ENCODE measurements at regions not wholly inside any gene's neighbourhood (a gene's known extent, or its start where the extent isn't known, plus 50 kb on each side); places are given as distances from the start of the nearest gene placed in this dataset.
"Not testable (repeated sequence)": the region's sequence is repeated elsewhere in the genome, so short reads cannot be mapped to it uniquely, and the experiment has no call there.

DNA sequence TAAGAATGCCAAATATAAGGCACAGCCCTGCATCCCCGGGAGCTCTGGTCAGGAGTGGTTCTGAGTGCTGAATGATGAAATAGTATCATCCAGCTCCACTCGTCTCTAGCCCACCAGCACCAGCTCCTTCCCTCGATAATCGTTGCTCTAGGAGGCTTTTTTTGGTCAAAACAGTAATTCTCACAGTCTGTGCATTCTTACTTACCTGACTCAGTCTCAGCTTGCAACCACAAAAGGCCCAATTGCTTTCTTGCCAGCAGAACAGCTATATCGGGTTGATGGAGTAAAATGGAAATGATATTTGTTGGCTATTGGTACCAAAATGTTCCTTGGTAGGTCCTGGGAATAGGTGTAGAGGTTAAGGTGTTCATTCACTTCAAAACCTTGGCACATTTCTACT, 94.8 kb downstream of the BMP4 start:
- Histone ChIP-seq H3K27ac (no peak overlapping the region), H3K4me3 (no peak overlapping the region)

DNA sequence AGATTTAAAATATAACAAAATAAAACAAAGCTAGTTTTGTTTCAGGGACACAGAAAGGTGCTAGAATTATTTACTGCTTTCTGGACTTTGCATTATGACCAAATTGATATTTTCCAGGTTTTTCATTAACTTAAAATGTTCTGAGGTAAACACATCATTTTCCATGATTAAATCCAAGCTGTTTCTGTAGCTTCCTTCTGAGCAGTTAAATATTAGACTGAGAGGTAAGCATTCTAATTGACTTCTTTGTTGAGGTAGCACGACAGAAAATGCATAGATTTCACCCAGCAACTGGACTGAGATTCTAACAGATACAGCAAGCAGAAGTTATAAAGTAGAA, 98.3 kb downstream of the BMP4 start:
- Histone ChIP-seq H3K4me3 (no peak overlapping the region), H3K27ac (no peak overlapping the region)

DNA sequence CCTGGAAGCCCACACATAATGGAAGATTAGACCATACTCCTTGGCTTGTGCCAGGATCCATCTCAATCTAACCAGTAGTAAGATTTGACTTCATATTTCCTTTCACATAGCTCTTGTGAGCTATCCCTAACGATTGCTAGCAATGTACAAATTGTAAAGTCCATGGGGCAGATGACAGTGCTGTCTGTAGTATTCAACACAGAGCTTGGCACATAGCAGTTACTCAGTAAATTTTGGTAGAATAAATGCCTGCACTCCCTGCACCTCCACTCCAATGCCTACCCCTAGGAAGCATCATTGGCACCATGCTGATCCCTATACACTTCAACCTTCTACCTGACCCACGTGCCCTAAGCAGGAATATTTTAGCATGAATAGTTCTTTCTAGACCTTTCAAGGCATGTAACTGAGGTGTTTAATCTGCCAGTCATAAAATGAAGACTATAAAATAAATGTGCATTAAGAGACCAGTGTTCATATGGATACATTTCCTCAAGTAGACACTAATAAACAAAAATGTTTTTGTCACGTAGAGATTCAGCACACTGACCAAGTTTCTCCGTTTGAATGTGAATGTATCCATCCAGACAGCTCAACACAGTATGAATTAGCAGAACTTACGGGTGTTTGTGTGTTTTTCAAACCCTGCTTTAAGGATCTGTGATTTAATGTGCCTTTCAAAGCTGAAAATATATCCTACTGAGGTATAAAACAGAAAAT, 98.8 kb downstream of the BMP4 start:
- Histone ChIP-seq H3K4me3 (no peak overlapping the region), H3K27ac (no peak overlapping the region)

DNA sequence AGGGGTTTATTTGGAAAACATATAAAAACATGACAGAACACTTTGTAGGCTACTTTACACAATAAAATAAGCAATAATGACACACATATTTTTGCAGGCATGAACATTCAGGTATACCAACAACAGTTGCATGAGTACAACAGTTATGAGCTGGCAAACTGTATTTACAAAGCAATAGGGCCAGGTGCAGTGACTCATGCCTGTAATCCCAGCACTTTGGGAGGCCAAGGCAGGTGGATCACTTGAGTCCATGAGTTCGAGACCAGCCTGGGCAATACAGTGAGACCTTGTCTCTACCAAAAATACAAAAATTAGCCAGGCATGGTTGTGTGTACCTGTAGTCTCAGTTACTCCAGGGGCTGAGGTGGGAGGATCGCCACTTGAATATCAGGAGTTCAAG, 101.1 kb downstream of the BMP4 start:
- Histone ChIP-seq H3K27ac (no peak overlapping the region), H3K4me3 (no peak overlapping the region)

DNA sequence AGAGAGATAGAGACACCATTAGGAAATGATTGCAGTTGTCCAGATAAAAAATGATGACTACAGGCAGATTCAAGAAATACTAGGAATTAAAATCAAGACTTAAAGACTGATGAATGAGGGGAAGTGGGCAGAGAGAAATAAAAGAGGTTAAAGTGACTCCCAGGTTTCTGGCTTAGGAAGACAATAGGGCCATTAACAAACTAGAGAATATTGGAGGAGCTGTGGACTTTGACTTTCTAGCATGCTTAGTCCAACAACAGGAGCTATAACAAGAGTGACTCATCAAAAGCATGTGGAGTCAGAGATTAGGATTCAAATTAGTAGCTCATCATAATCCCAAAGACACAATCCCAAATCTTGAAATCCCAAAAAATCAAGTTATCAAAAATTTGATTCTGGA, 101.5 kb downstream of the BMP4 start:
- no peak overlapping the region for H3K4me3 ChIP-seq
- H3K27ac ChIP-seq, result no peak overlapping the region

DNA sequence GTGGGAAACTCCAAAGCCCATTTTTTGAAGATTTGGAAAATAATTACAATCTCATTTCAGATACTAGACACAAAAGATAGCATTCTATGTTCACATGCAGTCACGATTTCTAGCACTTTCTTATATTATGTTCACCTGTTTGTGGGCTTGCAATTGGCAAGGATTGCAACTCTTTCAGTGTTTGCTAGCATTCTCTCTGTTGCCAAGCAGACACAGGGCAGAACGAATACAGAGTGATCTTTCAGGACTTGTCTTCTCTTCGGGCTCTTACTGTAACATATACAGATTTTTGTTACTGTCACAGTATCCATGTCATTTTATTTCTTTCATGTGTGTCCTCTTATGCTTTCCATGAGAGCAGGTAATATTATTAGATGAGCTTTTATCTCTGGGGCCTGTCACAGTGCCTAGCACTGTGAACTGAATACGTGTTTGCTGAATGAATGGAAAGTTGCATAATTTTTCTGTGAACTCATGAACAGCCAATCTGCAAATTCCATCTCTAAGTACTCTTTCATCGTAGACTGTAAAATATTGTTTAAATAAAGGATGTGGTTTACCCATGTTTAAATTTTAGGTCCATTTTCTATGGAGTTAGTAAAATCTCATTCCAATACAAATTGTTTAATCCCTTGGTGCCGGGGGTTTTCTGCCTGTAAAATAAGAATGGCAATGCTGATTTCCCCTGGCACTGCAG, 105.1 kb downstream of the BMP4 start:
- Histone ChIP-seq H3K4me3 (no peak overlapping the region), H3K27ac (no peak overlapping the region)

DNA sequence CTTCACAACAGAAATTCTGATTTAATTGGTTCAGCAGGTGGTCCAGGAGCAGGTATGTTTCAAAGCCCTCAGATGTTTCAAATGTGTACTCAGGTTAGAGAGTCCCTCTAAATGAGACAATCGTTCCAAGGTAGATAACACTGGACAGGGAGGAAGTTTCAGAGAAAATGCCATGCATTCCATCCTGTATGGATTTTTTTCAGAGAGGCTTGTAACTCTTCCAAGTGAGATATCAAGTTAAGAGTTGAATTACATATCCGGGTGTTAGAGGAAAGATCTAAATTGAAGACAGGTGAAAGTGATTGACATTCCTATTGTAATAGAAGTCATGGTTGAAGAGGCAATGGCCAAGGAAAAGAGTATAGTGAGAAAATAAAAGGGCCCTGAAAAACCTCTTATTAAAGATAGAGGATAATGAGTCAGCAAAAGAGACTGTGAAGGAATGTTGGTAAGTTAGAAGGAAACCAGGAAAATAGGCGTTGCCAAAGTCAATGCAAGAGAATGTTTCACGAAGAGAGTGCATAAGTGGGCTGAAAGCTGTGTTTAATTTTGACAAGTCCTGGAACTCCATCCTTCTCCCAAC, 105.8 kb downstream of the BMP4 start:
- Histone ChIP-seq H3K27ac (no peak overlapping the region), H3K4me3 (no peak overlapping the region)

DNA sequence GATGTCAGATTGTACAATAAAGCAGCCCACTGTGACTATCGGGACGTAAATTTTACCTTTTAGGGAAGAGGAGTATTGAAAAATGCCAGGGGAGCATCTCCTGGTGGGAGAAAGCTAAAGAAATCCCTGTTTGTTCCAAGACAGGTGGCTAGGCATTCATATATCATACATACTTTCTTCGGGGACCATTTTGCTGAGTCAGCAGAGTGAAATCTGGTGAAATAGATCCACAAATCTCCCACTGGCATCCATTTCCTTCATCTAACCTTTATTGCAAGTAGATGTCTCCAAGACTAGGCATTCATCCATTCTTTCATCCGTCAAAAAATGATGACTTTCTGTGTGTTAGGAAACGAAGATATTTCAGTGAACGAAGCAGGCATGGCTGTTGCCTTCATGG, 107.1 kb downstream of the BMP4 start:
- Histone ChIP-seq H3K4me3 (no peak overlapping the region), H3K27ac (no peak overlapping the region)

DNA sequence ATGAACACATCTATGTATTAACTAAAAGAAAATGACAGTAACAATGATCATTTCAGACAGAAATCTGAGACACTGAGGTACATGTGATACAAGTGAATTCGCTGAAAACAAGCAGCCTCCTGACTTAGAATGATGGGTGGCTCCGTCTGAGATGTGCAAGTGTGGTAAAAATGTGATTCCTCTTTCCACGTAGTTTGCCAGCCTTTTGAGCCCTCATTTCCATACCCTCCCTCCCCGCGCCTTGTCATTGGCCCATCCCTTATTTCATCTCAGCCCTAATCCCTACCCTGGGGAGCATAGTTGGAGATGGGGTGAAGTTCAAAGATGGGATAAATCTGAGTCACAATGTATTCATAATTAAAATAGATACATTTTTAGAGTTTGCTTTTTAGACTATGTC, 107.8 kb downstream of the BMP4 start:
- H3K4me3 ChIP-seq, result no peak overlapping the region
- no peak overlapping the region for H3K27ac ChIP-seq

DNA sequence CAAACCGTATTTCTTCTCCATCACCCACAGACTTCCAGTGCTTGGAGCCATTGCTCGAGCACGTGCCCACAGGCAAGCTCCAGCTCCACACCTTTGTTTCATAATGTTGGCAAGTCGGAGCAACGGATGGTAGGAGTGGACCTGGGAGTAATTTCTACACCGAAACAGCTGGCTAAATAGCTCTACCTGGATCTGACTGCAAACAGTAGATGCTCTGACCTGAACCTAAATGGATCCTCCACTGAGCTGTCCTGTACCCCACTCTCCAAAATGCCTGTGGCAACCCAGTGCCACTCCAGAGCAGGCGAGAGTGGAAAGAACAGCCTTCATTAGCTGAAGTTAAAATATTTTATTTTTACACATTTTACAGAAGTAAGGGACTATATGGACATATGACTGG, 108.7 kb downstream of the BMP4 start:
- Histone ChIP-seq H3K27ac (no peak overlapping the region), H3K4me3 (no peak overlapping the region)

DNA sequence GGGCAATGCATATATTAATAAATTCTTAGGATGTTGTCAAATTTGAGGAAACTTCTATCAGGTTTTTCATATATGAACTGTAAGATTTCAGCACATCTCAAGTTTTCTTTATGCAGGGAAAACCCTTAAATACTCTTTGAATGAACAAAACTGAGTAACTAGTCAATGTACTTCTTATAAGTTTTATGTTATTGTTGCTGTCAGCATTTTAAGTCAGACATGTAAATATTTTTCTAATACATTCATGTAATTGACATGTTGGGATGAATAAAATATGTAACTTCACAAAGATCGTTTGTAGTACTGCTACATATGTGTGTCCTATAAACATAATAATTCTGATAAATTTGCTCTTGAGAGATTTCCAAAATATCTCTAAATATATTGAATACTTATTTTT, 109.6 kb downstream of the BMP4 start:
- Histone ChIP-seq H3K4me3 (no peak overlapping the region), H3K27ac (no peak overlapping the region)

DNA sequence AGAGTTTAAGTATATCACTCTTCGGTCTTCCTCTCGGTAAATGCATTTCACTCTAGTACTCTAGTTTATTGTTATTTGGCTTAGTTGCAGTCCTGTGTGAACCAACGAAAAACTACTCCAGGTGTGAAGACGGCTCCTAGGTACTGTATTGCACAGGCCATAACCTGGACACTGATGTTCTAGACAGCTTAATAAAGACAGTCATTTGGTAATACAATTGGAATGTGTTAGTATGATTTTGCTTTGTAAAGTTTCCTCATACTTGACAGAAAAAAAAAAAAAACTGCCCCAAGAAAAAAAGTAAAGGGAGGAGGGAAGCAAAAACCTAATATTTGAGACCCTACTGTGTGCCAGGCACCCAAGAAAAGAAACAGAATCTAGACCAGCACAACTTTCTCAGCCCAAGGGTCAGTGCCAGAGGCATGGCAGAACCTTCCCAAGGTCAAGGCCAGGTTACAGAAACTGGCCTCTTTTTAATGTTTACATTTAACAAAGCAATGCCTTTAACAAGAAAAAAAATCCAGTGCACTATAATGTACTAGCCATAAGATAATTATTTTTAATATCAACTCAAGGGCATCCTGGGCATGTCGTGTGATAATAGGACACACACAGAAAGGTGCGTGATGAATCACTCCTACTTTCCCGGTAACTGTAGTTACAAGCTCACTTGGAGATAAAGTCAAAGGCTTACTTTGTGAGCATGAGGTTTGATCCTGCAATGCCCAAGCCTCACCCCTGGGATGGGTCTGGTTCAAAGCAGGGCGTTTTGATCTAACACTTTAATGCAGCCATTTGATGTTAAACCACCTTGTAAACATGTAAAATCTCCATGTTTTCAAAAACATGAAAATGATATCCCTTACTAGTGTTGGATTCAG, 110.6 kb downstream of the BMP4 start:
- Histone ChIP-seq H3K4me3 (no peak overlapping the region), H3K27ac (no peak overlapping the region)

DNA sequence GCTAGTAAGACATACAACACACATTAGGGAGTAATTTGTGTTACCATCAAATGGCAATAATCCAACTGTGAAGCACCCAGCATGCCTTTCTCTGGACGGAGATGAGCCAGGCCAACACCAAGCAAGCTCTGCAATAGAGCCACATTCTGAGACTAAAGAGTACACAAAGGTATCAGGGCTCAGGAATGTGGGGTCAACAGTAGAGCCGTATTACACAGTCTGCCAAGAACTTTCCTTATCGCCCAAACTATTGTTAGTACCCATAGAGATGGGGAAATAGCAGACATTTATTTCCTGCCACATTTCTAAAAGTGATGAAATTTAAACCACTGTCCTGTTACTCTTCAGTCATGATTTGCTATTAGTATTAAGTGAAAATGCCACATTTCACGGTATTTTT, 113.7 kb downstream of the BMP4 start:
- no peak overlapping the region for H3K27ac ChIP-seq

DNA sequence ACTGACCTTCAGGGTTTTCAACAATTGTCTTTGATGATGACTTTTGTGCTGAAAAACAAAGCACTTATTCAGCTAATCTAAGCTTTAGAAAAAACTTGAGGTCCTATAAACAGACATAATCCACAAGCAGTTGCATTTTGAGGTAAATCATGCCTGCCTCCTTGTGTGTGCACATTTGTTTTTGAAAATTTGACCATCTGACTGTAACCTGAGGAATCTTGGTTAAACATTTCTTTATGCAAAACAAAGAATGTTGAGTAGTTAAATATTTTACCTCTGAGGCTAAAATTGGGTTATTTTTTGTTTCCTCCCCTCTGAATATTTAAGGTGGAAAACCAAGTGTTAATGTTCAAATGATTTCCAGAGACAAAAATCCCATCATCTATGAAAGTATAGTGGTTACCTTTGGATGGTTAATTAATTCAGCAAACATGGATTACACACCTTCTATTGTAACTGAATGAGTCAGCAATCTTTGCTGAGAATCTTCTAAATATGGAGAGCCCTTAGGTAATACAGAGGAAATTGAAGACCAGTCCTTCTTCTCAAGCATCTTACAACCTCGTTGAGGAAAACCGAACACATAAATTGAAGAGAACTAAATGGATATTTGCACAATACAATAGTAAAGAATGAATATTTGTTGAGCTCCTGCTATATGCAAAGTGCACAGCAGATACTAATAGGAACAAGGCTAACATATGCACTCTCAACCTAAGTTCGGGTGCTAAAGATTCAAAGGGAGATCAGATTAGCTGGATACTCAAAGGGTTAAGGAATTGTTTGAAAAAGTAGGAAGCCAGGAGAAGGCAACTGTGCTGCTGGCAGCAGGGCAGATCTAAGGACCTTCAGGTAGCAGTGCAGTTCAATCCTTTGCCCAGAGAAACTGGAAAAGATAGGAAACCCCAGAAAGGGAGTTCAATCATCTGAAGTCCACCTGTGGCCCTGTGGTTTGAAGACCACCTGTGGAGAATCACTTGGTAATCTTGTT, 115.2 kb downstream of the BMP4 start:
- no peak overlapping the region for H3K4me3 ChIP-seq
- no peak overlapping the region for H3K27ac ChIP-seq

More for the DNA sequence above, 113.7 kb downstream of the BMP4 start:
- no peak overlapping the region for H3K4me3 ChIP-seq

DNA sequence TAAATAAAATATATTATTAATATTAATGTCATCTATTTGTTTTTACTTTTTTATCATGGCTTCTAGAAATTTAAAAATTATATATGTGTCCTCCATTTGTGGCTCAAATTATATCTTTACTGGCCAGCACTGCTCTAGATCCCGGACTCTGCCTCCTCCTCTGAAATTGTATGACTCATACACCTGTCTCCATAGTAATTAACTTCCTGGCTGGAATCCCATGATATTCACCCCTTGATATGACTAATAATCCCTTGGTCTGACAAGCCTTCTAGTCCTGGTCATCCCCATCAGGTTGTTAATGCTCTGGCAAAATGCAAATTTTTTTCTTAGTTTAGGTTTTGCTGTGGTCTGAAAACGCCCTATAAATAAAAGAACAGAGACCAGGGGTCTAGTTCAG, 116.2 kb downstream of the BMP4 start:
- Histone ChIP-seq H3K4me3 (no peak overlapping the region), H3K27ac (no peak overlapping the region)

DNA sequence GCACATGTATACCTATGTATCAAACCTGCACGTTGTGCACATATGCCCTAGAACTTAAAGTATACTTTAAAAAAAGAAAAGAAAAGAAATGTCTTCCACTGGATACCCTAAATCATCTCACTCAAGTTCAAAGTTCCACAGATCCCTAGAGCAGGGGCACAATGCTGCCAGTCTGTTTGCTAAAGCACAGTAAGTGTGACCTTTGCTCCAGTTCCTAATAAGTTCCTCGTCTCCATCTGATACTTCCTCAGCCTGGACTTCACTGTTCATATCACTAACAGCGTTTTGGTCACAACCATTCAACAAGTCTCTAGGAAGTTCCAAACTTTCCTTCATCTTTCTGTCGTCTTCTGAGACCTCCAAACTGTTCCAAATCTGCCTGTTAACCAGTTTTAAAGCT, 118.3 kb downstream of the BMP4 start:
- Histone ChIP-seq H3K27ac (no peak overlapping the region), H3K4me3 (no peak overlapping the region)

DNA sequence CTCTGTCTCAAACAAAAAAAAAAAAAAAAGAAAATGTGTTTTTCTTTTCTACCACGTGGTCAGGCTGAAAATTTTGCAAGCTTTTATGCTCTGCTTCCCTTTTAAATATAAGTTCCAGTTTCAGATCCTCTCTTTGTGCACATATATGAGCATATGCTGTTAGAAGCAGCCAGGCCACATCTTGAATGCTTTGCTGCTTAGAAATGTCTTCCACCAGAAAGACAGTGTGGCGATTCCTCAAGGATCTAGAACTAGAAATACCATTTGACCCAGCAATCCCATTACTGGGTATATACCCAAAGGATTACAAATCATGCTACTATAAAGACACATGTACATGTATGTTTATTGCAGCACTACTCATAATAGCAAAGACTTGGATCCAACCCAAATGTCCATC, 119.0 kb downstream of the BMP4 start:
- H3K27ac ChIP-seq, H3K4me3 ChIP-seq: not testable (repeated sequence)

DNA sequence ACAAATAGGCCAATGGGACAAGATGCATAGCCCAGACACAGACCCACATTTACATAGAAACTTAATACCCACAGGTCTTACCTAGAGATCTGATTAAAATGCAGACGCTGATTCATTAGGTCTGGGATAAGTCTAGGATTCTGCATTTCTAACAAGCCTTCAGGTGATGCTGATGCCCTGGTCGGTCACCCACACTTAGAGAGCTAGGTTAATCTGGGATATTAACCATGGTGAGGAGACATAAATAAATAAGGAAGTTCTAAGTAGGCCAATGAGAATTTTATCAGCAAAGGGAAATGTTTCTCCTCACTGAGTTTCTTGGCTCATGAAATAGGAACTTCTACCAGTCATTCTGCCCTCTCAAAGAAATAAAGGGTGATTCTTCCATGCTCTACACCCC, 120.1 kb downstream of the BMP4 start:
- Histone ChIP-seq H3K27ac (no peak overlapping the region), H3K4me3 (no peak overlapping the region)

DNA sequence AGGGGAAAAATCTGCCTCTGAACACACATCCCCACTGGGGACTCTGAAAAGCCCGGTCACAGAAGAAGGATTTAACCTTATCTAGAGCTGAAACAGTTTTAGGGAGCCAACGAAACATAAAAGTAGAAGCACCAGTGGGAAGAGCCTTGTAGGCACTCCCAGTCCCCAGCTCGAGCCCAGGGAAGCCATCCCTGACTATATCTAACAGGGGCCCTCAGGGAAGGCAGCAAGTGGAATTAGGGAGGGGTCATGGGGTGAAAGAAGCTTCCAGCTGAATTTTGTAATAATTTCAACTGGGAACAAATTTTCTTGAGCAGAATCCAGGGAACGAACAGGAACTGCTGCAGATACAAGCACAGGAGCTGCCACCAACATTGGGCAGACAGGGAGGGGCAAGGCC, 127.8 kb downstream of the BMP4 start:
- no peak overlapping the region for H3K4me3 ChIP-seq
- no peak overlapping the region for H3K27ac ChIP-seq

Data from skin epidermis (tissue), 12 donors.